Renal cortical epithelial cell (primary cell): ENCODE measurements at regions not wholly inside any gene's neighbourhood (a gene's known extent, or its start where the extent isn't known, plus 50 kb on each side); places are given as distances from the start of the nearest gene placed in this dataset.
"Not testable (repeated sequence)": the region's sequence is repeated elsewhere in the genome, so short reads cannot be mapped to it uniquely, and the experiment has no call there.

Experiments
- DNase-seq: peaks from one replicate; pipeline ENCODE4 v3.0.0-alpha.2; 2011; ENCODE audit warnings: low read depth

DNA sequence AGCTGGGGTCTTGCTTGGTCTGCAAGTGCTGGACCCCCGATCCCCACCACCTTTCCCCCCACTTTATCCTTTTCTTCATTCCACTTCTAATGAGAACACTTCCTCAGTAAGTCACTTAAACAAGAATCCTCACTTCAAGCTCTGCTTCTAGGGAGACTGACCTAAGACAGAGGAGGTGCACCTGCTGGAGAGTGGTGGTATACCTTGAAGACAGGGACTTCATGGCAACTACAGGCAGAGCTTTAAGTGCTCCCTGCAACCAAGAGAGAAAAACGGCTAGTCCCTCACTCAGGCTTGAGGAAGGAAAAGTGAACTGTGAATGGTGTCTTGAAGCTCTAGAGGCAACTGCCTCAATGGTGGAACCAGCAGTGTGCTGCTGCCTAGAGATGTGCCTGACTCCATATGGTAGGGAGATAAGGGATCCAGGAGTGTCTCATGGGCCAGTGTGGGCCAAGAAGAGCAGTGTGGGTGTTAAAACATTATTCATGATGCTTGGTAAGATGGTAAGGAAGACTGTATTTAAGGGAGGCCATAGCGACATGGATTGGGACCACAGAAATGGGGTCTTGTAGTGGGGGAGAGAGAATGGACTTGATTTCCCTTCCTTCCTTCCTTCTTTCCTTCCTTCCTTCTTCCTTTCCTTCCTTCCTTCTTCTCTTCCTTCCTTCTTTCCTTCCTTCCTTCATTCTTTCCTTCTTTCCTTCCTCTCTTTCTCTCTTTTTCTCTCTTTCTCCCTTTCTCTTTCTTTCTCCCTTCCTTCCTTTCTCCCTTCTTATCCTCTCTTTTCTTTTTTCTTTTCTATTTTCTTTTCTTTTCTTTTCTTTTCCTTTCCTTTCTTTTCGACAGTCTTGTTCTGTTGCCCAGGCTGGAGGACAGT is 96.2 kb upstream of the NAP1L1 start:
- DNase-seq: no peak

DNA sequence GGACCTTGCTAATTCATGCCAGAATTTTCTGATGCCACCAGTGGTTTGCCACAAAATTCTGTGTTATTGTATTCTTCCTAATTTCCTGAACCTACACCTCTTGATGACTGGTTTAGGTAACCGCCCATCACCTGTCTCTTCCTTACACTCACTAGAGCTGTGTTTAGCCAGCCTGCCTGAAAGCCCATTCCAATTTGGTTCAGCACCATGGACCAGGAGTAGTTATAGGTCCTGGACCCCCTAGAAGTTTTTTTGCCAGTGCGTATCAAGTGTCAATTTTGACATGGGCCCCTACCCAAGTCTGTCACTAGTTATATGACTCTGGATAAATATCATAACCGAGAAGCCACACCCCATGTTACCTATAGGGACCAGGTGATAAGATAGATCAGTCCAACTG is 94.0 kb upstream of the NAP1L1 start:
- DNase-seq: no peak

DNA sequence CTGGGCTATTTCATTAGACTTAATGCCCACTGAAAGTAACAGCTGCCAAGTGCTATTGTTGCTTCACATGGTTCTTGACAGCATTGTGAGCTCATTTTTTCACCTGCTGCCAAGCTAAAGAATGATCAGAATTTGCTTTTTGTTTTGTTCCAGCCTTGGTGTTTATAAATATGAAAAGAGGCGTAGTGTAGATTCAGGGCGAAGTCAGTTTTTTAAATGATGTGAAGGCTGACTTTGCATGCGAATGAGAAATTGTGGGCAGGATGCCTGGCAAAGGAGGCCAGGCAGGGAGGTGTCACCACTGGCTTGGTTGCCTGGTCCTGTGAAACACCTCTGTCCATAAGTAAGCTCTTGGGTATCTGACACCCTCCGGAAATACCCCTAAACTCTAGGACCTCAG is 93.3 kb upstream of the NAP1L1 start:
- DNase-seq: no peak

DNA sequence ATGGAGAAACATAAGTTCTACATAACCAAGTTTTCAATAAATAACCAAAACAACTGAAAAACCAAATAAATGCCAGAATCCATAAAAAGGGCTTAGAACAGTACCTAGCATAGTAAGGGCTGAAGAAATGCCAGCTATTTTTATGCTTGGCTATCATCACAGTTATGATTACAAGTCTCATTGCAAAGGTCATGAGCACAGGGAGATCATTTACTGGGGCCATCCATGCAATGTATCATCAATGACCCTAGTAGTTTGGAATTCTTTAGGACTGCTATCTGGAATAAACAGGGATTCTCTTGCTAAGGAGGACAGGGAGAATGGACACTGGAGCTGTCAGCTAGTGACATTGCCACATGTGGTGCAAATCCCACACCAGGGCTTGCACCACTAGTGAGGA is 92.5 kb upstream of the NAP1L1 start:
- DNase-seq: no peak

DNA sequence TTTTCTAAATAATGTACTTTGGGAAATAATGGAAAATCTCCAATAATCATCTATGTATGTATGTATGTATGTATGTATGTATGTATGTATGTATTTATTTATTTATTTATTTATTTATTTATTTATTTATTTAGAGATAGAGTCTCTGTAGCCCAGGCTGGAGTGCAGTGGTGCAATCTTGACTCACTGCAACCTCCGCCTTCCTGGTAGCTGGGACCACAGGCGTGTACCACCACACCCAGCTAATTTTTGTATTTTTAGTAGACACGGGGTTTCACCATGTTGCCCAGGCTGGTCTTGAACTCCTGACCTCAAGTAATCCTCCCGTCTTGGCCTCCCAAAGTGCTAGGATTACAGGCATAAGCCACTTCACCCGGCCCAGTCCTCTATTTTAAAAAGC is 91.5 kb upstream of the NAP1L1 start:
- not testable (repeated sequence) for DNase-seq

DNA sequence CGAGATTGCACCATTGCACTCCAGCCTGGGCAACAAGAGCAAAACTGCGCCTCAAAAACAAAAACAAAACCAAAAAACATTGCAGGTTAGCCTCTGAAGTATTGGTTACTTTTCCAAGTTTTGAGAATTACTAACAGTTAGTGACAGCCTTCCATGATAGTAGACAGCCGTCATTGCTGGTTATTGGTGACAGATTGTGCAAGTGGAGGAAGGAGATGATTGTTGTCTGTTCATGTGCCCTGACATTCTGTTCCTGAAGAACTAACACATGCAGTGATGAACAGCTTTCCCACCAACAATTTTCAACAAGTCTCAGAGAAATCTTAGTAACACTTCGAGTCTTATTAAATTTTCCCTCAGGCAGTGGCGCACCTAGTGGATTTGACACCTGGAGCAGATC is 89.3 kb upstream of the NAP1L1 start:
- DNase-seq: no peak

DNA sequence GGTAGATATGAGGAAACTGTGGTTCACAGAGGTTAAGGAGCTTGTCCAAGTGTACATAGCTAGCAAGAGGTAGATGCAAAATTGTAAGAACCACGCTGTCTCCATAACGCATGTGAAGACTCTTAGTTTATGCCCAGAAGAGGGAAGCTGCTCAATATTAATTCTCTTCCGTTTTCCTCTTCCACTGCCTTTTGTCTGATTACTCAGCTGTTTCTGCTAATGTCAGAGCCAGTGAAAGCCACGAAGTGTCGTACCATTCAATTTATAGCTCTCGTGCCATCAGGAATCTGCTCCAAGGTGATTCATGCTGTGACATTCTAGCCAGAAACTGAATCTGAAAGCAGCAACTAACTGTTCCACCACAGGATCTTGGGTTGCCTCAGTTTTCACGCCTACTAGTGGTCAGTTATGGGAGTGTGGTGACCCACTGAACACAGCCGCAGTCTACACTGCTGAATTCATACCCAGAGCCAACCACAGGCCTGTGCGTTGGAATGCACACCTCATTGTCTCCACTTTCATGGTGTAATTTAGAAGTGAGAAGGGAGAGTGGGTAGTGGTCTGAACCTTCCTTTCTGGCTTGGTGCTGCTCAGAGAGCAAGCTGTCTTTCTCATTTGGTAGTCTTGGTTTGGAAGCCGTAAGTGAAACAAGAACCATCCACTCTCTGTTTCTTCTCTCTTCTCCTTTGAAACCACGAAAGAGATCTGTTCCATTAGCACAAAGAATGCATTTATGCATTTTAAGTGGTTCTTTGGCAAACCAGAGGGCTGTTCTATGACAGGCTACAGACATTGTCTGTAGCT is 74.2 kb upstream of the NAP1L1 start:
- DNase-seq: peak; percentile 82

DNA sequence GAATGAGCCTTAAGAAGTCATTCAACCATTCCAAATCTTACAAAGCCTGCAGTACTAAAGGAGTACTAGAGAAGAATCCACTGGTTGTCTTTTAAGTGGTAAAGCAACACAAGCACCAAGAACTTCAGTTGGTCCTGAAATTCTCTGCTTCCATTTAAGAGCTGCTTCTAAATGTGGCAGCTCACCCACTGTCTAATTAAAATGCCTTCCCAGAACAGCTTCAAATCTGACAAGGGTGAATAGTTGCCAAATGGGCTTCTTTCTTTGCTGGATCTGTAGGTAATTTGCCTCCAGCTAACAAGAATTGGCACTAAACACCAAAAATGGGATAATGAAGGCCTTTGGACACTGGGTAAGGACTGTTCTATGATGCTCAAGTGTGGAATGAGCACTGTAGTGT is 72.2 kb upstream of the NAP1L1 start:
- DNase-seq: no peak

DNA sequence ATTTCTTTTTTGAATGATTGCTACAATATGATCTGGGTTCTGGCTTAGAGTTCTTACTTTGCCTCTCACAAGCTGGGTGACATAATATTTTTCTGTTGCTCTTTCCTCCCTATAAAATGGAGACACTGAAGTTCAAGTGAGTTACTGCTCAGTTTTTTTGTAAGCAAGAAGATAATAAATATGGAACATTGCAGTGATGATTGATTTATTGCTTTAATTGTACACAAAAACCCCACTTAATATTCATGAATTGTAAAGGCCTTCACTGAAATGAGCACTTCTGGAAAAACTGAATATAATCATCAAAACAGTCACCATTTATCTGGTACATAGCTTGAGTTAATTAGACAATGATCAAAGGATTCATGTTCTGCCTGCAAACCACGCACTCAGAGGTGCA is 71.8 kb upstream of the NAP1L1 start:
- no peak for DNase-seq

DNA sequence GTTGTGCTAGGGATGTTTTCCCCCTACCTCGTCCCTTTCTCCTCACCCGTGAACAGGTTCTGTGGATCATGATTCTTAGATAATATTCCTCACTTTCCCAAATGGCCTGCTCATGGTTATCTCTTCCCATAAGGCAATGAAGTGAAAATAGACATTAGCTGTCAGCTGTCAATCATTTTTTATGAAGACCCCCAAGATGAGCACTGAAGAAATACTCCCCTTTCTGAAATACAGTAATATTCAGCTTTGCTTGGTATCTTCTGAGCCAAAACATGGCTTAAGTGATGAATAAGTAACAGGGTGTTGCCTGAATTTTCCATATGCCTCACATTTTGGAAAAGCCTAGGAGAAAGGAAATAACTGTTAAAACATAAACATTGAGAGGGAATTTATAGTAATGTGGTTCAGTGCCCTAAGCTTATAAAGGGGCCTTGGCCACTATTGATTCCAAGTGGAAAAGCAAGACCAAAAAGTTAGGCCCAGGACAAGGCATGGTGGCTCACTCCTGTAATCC is 70.7 kb upstream of the NAP1L1 start:
- DNase-seq: no peak

DNA sequence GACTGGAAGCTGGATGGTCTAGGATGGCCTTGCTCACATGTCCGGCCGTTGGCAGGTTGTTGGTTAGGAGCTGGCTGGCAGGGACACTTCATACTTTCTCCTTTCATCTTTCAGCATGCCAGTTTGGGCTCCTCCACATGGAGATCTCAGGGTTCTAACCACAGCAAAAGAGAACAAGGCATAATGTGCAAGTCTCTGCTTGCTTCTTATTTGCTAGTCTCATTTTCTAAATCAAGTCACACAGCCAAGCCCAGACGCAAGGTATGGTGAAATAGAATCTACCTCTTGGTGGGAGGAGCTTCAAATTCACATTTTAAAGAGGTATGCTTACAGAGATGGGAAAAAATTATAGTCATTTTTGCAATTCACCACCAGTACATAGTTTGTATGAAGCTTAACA is 69.1 kb upstream of the NAP1L1 start:
- DNase-seq: no peak

DNA sequence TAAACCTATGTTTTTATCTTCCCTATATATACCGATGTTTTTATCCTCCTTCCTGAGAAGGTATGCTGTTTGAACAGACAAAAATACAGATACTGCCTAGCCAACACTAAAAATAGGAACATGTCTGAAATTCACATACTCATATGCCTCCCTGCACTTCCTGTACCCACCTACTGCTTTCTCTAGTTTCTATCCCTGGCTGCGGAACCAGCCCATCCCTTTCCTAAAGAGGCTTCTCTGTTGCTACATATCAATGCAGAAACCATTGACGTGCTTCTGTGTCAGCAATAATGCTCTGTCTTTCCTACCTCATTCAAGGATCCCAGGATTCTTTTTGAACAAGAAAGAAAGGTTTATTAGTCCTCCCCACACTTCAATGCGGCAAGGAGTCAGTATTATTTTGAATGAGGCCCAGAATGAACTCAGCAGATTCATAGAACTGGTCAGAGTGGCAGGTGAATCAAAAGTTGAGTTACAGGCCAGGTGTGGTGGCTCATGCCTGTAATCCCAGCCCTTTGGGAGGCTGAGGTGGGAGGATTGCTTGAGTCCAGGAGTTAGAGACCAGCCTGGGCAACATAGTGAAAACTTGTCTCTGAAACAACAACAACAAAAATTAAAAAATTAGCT is 67.8 kb upstream of the NAP1L1 start:
- DNase-seq: no peak

DNA sequence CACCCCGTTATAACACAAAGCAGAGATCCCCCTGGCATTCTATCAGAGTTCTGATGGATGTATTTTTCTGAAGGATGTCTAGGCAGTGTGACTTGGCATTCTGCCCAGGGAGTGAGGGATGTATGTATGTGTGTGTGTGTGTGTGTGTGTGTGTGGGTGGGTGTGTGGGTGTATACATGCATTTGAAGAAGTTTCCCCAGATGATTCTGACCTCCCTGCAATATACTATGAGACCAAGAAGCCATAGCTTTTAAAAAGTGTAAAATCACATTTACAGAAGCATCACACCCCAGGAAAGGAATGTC is 59.7 kb upstream of the NAP1L1 start:
- no peak for DNase-seq

DNA sequence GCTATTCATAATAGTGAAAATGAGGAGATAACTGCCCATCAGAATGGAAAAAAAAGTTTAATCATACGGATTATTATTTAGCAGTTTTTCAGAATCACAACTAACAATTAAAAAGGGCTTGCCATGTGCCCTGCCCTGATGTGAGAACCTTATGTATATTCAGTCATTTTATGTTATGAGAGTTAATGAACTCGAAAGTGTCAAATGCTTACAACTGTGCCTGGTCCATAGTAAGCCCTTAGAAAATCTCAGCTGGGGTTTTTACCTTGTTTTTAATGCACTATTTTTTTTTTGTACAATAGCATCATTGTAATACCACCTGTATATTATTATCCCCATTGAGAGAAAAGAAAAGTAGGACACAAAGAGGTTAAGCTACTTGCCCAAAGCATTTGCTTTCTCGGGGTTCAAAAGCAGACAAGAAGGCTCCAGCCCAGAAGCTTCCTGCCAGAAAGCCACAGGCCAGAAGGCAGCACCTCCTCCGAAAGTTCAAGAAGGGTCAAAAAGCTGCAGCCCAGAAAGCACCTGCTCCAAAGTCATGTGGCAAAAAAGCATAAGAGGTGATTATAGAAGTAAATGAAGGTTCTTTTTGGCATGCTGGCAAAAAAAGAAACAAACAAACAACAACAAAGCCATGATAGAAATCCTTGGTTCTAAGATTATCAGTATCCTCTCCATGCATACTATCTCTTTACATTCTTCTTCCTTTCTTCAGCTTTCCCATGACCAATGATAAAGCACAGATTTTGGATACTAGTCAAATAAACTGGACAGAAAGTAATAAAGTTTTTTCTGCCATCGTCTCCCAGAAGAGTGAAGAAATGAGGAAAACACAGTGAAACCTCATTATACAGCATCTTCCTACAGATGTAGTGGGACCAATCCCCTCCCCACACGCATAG is 59.1 kb upstream of the NAP1L1 start:
- no peak for DNase-seq

DNA sequence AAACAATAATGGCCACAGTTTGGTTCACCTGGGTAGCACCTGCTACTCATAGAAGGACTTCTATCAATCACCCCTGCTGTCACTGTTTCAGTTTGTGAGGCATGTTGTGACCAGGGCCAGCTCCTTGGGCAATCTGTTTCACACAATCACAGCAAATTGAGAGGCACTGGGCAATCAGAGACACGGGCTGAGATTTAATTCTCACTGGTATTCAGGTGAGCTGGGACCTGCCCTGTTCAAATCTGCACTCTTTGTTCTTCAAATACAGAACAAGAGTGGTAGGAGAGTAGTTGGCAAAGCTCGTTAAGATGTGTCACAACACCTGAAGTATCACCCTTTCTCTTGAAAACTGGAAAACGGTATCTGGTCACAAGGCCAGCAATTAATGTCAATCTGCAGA is 57.8 kb upstream of the NAP1L1 start:
- DNase-seq: no peak

DNA sequence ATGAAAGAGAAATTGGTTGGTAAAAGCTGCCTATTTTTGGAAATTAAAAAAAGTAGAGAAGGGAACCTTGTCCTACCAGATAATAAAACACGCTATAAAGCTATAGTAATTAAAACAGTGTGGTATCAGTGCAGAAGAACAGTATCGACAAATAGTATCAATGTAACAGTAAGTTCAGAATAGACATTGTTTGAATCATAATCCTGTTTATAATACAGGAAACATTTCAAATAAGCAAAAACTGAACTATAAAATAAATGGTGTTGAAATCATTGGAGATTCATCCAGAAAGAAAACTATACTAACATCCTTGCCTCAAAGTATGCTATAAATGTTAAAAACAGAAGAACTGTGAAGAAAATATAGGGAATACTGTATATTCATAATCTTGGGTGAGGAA is 54.2 kb upstream of the NAP1L1 start:
- no peak for DNase-seq

DNA sequence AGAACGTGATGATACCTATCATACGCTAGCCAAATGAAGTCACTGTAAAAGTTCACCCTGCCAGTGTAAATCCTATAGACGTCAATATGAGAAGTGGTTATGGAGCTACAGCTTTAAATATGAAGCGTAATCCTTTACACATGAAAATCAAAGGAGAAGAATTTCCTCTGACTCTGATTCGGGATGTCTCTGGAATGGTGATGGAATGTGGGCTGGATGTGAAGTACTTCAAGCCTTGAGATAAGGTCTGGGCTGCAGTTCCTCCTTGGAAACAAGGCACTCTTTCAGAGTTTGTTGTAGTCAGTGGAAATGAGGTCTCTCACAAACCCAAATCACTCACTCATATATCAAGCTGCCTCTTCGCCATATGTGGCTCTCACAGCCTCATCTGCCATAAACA is 53.1 kb upstream of the NAP1L1 start:
- no peak for DNase-seq

DNA sequence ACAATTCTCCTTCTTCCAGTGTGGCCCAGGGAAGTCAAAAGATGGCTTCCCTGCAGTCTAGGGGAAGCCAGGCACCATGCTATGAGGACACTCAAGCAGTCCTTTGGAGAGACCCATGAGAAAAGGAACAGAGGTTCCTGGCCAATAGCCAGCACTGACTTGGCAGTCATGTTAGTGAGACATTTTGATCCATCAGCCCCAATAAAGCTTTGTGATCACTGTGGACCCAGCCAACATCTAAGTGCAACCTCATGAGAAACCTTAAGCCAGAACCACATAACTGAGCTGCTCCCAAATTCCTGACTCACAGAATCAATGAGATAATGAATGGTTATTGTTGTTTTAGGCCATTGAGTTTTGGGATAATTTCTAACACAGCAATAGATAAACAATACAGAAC is 51.0 kb upstream of the NAP1L1 start:
- DNase-seq: no peak
